ENCODE measurements at regions not wholly inside any gene's neighbourhood (a gene's known extent, or its start where the extent isn't known, plus 50 kb on each side); places are given as distances from the start of the nearest gene placed in this dataset.

GRCh38 chr18:24959051-24959476 is 392.9 kb downstream of the ZNF521 start:
- DNase-seq: no peak

GRCh38 chr18:24964216-24964615 is 387.8 kb downstream of the ZNF521 start:
- no peak for DNase-seq

GRCh38 chr18:24968238-24968775 is 383.7 kb downstream of the ZNF521 start:
- DNase-seq: no peak

GRCh38 chr18:24972577-24972976 is 379.4 kb downstream of the ZNF521 start:
- no peak for DNase-seq

GRCh38 chr18:24974431-24974830 is 377.5 kb downstream of the ZNF521 start:
- no peak for DNase-seq

GRCh38 chr18:24975496-24976372 is 376.2 kb downstream of the ZNF521 start:
- DNase-seq: no peak

- no peak for DNase-seq
These were observed 375.5 kb downstream of the ZNF521 start for GRCh38 chr18:24976502-24976901.

- DNase-seq: no peak
These were observed 372.7 kb downstream of the ZNF521 start for GRCh38 chr18:24979235-24979634.

- no peak for DNase-seq
These were observed 369.1 kb downstream of the ZNF521 start for GRCh38 chr18:24982831-24983230.

- DNase-seq: no peak
These were observed 368.3 kb downstream of the ZNF521 start for GRCh38 chr18:24983566-24984139.

GRCh38 chr18:24985586-24985985 is 366.4 kb downstream of the ZNF521 start:
- no peak for DNase-seq

- no peak for DNase-seq
These were observed 365.2 kb downstream of the ZNF521 start for GRCh38 chr18:24986666-24987302.

GRCh38 chr18:24987303-24988252 is 364.4 kb downstream of the ZNF521 start:
- no peak for DNase-seq

GRCh38 chr18:24988253-24988840 is 363.6 kb downstream of the ZNF521 start:
- DNase-seq: no peak

- DNase-seq: no peak
These were observed 362.0 kb downstream of the ZNF521 start for GRCh38 chr18:24989760-24990593.

GRCh38 chr18:24990671-24991134 is 361.3 kb downstream of the ZNF521 start:
- DNase-seq: no peak

- no peak for DNase-seq
These were observed 360.6 kb downstream of the ZNF521 start for GRCh38 chr18:24991141-24992060.

- no peak for DNase-seq
These were observed 359.5 kb downstream of the ZNF521 start for GRCh38 chr18:24992491-24992890.

GRCh38 chr18:24993628-24994027 is 358.3 kb downstream of the ZNF521 start:
- no peak for DNase-seq

- no peak for DNase-seq
These were observed 356.9 kb downstream of the ZNF521 start for GRCh38 chr18:24995056-24995455.
